Naive B cell (primary cell): ENCODE measurements at regions not wholly inside any gene's neighbourhood (a gene's known extent, or its start where the extent isn't known, plus 50 kb on each side); places are given as distances from the start of the nearest gene placed in this dataset.

ENCODE experiments used
- ATAC-seq, 2 donors: fragments of 150-1000 bp; cut with Tn5 transposase; 2 replicates each; pipeline ENCODE4 v1.10.0; 2021; ENCODE audit warnings: low read depth in 2 of 2, mild to moderate bottlenecking in 2 of 2, moderate library complexity in 2 of 2
- DNase-seq: peaks from one replicate; pipeline ENCODE4 v3.0.0; 2022
- H3K27ac Mint-ChIP-seq, 6 donors: one replicate each; pipeline ENCODE4 v1.8.0; 2020 to 2022; ENCODE audit warnings: mild to moderate bottlenecking in 6 of 6, mixed read lengths in 6 of 6, moderate library complexity in 5 of 6, inconsistent platforms in 2 of 6
- H3K27me3 Mint-ChIP-seq, 3 donors: one replicate each; pipeline ENCODE4 v1.8.0; 2021 to 2022; ENCODE audit warnings: mixed read lengths in 3 of 3, mild to moderate bottlenecking in 1 of 3
- H3K36me3 Mint-ChIP-seq, 2 donors: one replicate each; pipeline ENCODE4 v1.8.0; 2020 to 2022; ENCODE audit warnings: mixed read lengths in 2 of 2, inconsistent platforms in 1 of 2, mild to moderate bottlenecking in 1 of 2
- H3K4me1 Mint-ChIP-seq, 3 donors: one replicate each; pipeline ENCODE4 v1.8.0; 2020 to 2022; ENCODE audit warnings: mixed read lengths in 3 of 3, inconsistent platforms in 1 of 3, mild to moderate bottlenecking in 1 of 3, moderate library complexity in 1 of 3
- H3K4me3 Mint-ChIP-seq, 8 donors: one replicate each; pipeline ENCODE4 v1.8.0; 2020 to 2022; ENCODE audit warnings: mild to moderate bottlenecking in 8 of 8, mixed read lengths in 8 of 8, moderate library complexity in 8 of 8, inconsistent platforms in 2 of 8
- H3K9me3 Mint-ChIP-seq, 7 donors: one replicate each; pipeline ENCODE4 v1.8.0; 2020 to 2022; ENCODE audit warnings: mixed read lengths in 7 of 7, mild to moderate bottlenecking in 5 of 7, inconsistent platforms in 2 of 7, moderate library complexity in 1 of 7

GRCh38 chr18:41226186-41226585, 728.8 kb upstream of the PIK3C3 start:
- peaks cover 0 to 9% (median 7%) of the 10 kb centered on the region in 7 donors for H3K9me3 Mint-ChIP-seq
- no peak overlapping the region for H3K4me3 Mint-ChIP-seq
- ATAC-seq, result no peak

DNA sequence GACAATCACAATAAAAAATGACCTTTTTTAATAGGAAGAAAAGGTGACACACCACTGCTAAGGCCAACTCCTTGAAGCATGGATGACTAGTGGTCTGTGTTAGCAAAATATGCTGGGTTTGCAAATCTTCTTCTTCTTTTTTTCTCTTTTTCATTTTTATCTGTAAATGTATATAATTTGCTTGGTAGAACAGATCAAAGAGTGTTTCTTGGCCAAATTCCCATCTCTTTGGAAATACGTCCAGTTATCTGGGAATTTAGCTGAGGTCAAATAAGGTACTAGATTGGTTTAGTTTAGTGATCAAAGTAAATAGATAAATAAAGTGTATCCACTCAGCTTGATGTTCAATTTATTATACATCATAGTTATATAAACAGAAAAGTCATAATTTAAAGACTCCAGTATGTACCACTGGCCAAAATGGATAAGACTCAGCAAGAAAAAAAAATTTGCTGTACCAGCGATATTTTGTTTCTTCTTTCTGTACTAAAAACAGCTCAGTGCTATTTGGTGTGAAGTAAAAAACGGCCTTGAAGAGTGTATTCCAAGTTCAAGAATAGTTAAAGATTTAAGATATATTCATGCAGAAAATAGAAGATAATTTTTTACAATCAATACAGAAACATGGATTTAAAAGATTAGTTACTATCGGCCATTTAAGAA, 738.6 kb upstream of the PIK3C3 start:
- no peak overlapping the region for H3K4me3 Mint-ChIP-seq
- ATAC-seq, result no peak

More at GRCh38 chr18:41226186-41226585, 728.8 kb upstream of the PIK3C3 start:
- Mint-ChIP-seq H3K27ac (no peak overlapping the region), H3K36me3 (no peaks in the 10 kb centered on the region), H3K27me3 (no peaks in the 10 kb centered on the region), H3K4me1 (no peaks in the 10 kb centered on the region)
- DNase-seq, result no peak

GRCh38 chr18:41207706-41208105, 747.3 kb upstream of the PIK3C3 start:
- H3K9me3 Mint-ChIP-seq, result peaks cover 0 to 5% (median 2%) of the 10 kb centered on the region in 7 donors
- H3K27me3 Mint-ChIP-seq, result no peaks in the 10 kb centered on the region
- H3K4me3 Mint-ChIP-seq, result no peak overlapping the region
- H3K4me1 Mint-ChIP-seq, result no peaks in the 10 kb centered on the region
- ATAC-seq (no peak), DNase-seq (no peak)
- H3K27ac Mint-ChIP-seq, result no peak overlapping the region
- H3K36me3 Mint-ChIP-seq, result no peaks in the 10 kb centered on the region

More for the DNA sequence above, 738.6 kb upstream of the PIK3C3 start:
- Mint-ChIP-seq H3K27me3 (no peaks in the 10 kb centered on the region), H3K36me3 (no peaks in the 10 kb centered on the region), H3K9me3 (peaks cover 0 to 12% (median 0%) of the 10 kb centered on the region in 7 donors), H3K27ac (no peak overlapping the region), H3K4me1 (no peaks in the 10 kb centered on the region)
- DNase-seq, result no peak

GRCh38 chr18:41206341-41206830, 748.6 kb upstream of the PIK3C3 start:
- no peaks in the 10 kb centered on the region for H3K36me3 Mint-ChIP-seq
- H3K4me3 Mint-ChIP-seq, result no peak overlapping the region
- DNase-seq (no peak), ATAC-seq (no peak)
- no peaks in the 10 kb centered on the region for H3K27me3 Mint-ChIP-seq
- H3K4me1 Mint-ChIP-seq, result no peaks in the 10 kb centered on the region
- H3K27ac Mint-ChIP-seq, result no peak overlapping the region
- H3K9me3 Mint-ChIP-seq, result peaks cover 0 to 5% (median 2%) of the 10 kb centered on the region in 7 donors

DNA sequence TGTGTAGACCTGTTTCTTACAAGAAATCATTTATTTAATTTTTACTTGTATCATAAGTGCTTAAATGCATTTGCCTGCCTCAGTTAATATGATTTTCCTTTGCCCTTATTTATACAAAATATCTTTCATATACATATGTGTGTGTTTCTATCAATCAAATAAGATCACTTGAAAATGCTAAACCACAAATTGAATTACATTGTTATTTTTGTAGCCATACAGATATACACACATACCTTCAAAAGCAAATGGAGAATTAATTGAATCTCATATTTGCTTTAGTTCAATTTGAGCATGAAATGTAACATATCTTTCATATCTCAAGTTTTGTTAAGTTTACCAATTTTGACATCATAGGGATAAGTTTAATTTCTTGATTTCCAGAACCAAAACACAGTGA, 755.8 kb upstream of the PIK3C3 start:
- no peak for DNase-seq
- H3K4me3 Mint-ChIP-seq, result no peak overlapping the region
- H3K27me3 Mint-ChIP-seq, result no peaks in the 10 kb centered on the region
- no peak for ATAC-seq
- no peak overlapping the region for H3K27ac Mint-ChIP-seq
- H3K9me3 Mint-ChIP-seq, result peaks cover 0 to 18% (median 3%) of the 10 kb centered on the region in 7 donors
- H3K4me1 Mint-ChIP-seq, result no peaks in the 10 kb centered on the region
- no peaks in the 10 kb centered on the region for H3K36me3 Mint-ChIP-seq

- no peak for ATAC-seq
- H3K27ac Mint-ChIP-seq, result no peak overlapping the region
Measured at GRCh38 chr18:41197967-41198366, 757.1 kb upstream of the PIK3C3 start.

DNA sequence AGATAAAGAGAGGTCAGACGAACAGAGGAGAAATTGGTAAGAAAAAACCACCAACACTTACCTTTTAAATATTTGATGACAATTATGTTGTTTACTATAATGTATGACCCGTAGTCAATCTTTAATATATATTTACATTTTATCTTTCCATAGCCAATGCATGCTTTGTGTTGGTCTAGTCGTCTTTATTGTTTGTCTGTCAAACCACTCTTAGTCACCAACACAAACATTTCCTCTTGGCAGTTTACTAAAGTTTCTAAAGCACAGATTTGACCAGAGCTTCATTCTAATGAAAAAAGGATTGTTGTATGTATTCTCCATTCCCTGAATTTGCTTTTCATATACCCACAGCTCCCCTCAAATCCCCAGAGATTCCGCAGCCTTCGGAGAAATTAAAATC, 784.7 kb upstream of the PIK3C3 start:
- H3K9me3 Mint-ChIP-seq, result peaks cover 0 to 5% (median 2%) of the 10 kb centered on the region in 7 donors
- H3K36me3 Mint-ChIP-seq, result no peaks in the 10 kb centered on the region
- H3K4me3 Mint-ChIP-seq, result no peak overlapping the region
- ATAC-seq, result no peak
- no peak for DNase-seq
- no peak overlapping the region for H3K27ac Mint-ChIP-seq
- H3K27me3 Mint-ChIP-seq, result no peaks in the 10 kb centered on the region
- no peaks in the 10 kb centered on the region for H3K4me1 Mint-ChIP-seq

More at GRCh38 chr18:41197967-41198366, 757.1 kb upstream of the PIK3C3 start:
- no peak for DNase-seq
- no peaks in the 10 kb centered on the region for H3K36me3 Mint-ChIP-seq
- H3K4me3 Mint-ChIP-seq, result no peak overlapping the region
- H3K9me3 Mint-ChIP-seq, result peaks cover 0 to 19% (median 8%) of the 10 kb centered on the region in 7 donors
- no peaks in the 10 kb centered on the region for H3K4me1 Mint-ChIP-seq
- H3K27me3 Mint-ChIP-seq, result no peaks in the 10 kb centered on the region

DNA sequence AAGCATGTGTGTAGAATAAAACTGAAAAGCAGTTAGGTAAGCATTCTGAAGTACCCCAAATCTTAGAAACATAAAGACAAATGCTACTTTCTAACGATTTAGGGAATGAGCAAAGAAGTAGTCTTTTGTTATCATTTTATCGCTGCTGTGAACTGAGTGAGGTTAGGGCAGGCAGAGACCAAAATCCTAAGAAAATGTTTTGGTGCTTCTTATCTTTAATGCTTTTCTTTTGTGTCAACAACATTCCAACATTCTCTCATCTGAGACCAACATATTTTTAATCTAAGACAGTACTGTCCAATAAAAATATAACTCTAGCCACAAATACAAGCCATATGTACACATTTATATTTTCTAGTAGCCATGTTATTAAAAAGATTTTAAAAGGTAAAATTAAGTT, 789.4 kb upstream of the PIK3C3 start:
- H3K4me1 Mint-ChIP-seq, result no peaks in the 10 kb centered on the region
- no peak for ATAC-seq
- no peaks in the 10 kb centered on the region for H3K36me3 Mint-ChIP-seq
- no peak overlapping the region for H3K4me3 Mint-ChIP-seq
- H3K9me3 Mint-ChIP-seq, result peaks cover 0 to 4% (median 0%) of the 10 kb centered on the region in 7 donors
- no peak overlapping the region for H3K27ac Mint-ChIP-seq
- no peak for DNase-seq
- H3K27me3 Mint-ChIP-seq, result no peaks in the 10 kb centered on the region

- no peak for DNase-seq
- peak overlapping the region in 1 of 6 donors; percentile 48 for H3K27ac Mint-ChIP-seq
- H3K4me1 Mint-ChIP-seq, result no peaks in the 10 kb centered on the region
- no peak for ATAC-seq
- H3K36me3 Mint-ChIP-seq, result no peaks in the 10 kb centered on the region
- H3K4me3 Mint-ChIP-seq, result no peak overlapping the region
- peaks cover 0 to 4% (median 0%) of the 10 kb centered on the region in 7 donors for H3K9me3 Mint-ChIP-seq
- no peaks in the 10 kb centered on the region for H3K27me3 Mint-ChIP-seq
Measured at GRCh38 chr18:41162781-41163180, 792.3 kb upstream of the PIK3C3 start.

- H3K4me1 Mint-ChIP-seq, result no peaks in the 10 kb centered on the region
- H3K27me3 Mint-ChIP-seq, result no peaks in the 10 kb centered on the region
- H3K36me3 Mint-ChIP-seq, result no peaks in the 10 kb centered on the region
- peak overlapping the region in 1 of 6 donors; percentile 7 for H3K27ac Mint-ChIP-seq
- peaks cover 0 to 4% (median 0%) of the 10 kb centered on the region in 7 donors for H3K9me3 Mint-ChIP-seq
- ATAC-seq (no peak), DNase-seq (no peak)
- H3K4me3 Mint-ChIP-seq, result no peak overlapping the region
Measured at GRCh38 chr18:41162191-41162590, 792.8 kb upstream of the PIK3C3 start.

DNA sequence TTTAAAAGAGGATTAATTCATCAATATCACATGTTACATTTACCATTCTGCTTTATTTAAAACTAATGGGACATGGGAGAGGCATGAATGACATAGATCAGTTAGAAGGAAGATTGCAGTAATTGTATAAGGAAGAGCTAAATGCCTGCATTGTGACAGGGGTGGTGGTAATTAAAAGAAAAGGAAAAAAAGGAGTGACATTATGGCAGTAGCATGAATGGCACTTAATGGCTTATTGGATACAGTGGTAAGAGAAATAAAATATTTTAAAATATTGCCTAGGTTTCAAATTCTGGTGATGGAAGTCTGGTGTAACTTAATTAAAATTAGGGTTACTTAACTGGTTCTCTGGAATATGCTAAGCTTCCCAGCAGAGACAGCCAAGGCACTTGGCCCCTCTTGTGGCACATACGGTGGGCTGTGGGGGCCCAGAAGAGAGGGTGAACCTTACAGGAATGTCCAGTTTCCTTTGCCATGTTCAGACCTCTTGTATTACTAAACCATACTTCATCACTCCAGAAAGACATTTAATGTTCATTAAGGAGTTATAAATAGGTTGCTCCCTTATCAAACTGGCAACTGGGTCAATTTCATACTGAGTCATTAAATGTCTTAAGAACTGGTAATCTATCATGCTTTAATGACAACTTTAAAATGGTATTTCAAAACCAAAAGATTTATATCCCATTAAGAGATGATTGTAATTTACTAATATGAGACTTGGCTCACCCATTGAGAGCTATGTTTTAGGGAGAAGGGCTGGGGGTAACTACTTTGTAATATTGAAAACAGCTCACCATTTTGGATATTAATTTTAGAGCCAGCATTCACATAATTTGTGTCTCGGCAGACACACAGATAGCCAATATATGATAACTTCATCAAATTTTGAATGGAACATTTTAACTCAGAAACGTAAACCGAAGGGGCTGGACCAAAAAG, 798.9 kb upstream of the PIK3C3 start:
- no peak for DNase-seq
- no peak for ATAC-seq
- Mint-ChIP-seq H3K4me1 (no peaks in the 10 kb centered on the region), H3K27me3 (no peaks in the 10 kb centered on the region), H3K27ac (no peak overlapping the region), H3K36me3 (no peaks in the 10 kb centered on the region), H3K9me3 (peaks cover 0 to 4% (median 0%) of the 10 kb centered on the region in 7 donors), H3K4me3 (no peak overlapping the region)

- no peak overlapping the region for H3K27ac Mint-ChIP-seq
- ATAC-seq, result no peak
- no peaks in the 10 kb centered on the region for H3K4me1 Mint-ChIP-seq
- H3K27me3 Mint-ChIP-seq, result no peaks in the 10 kb centered on the region
- DNase-seq, result no peak
- H3K4me3 Mint-ChIP-seq, result no peak overlapping the region
- H3K9me3 Mint-ChIP-seq, result peaks cover 0 to 7% (median 1%) of the 10 kb centered on the region in 7 donors
- H3K36me3 Mint-ChIP-seq, result no peaks in the 10 kb centered on the region
Measured at GRCh38 chr18:41155025-41155424, 800.0 kb upstream of the PIK3C3 start.

DNA sequence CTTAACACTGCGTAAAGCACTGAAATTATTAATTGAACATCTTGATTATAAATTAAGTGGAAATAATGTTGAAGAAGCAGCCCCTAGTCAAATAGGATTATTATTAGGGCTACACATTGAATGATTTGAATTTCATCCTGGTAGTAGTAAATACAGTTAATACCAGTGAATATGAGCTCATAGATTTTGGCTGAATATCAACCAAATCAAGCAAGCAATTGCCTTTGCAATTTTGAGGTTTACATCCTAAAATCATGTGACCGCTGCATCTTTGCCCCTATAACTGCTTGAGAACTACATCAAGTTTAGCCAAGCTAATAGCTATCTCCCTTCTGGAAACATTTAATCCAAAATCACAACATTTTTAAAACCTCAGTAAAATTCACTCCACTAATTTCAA, 801.2 kb upstream of the PIK3C3 start:
- Mint-ChIP-seq H3K4me3 (no peak overlapping the region), H3K4me1 (no peaks in the 10 kb centered on the region), H3K27me3 (no peaks in the 10 kb centered on the region), H3K36me3 (no peaks in the 10 kb centered on the region), H3K27ac (no peak overlapping the region), H3K9me3 (peaks cover 0 to 13% (median 1%) of the 10 kb centered on the region in 7 donors)
- no peak for ATAC-seq
- no peak for DNase-seq

DNA sequence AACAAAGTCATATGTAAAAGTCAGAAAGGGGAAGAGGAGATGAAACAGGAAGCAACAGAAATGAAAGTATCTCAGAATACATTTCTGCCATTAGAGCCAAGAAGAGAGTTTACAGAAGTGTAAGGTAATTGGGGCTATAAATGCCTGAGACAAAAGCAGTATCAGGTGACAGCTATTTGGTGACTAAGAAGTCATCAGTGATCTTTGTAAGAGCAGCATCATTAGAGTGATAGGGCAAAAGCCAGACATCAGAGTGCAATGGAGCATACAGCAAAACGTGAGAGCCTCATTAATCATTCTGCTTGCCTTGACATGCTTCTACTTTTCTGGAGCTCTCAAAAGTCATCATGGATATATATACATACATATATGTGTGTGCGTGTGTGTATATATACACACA, 804.7 kb upstream of the PIK3C3 start:
- Mint-ChIP-seq H3K27ac (no peak overlapping the region), H3K9me3 (peaks cover 0 to 9% (median 3%) of the 10 kb centered on the region in 7 donors), H3K27me3 (no peaks in the 10 kb centered on the region), H3K4me3 (no peak overlapping the region), H3K36me3 (no peaks in the 10 kb centered on the region), H3K4me1 (no peaks in the 10 kb centered on the region)
- DNase-seq (no peak), ATAC-seq (no peak)
